Jurkat, Clone E6-1 (cell line): ENCODE measurements at regions not wholly inside any gene's neighbourhood (a gene's known extent, or its start where the extent isn't known, plus 50 kb on each side); places are given as distances from the start of the nearest gene placed in this dataset.
A peak's percentile ranks its signal among the peaks of the same experiment; 100 is the strongest.

Source experiments
- DNase-seq: peaks from one replicate; pipeline ENCODE4 v3.0.0-alpha.2; 2011; ENCODE audit warnings: low read depth, low spot score
- H3K4me3 ChIP-seq: 2 replicates; pipeline ENCODE4 v1.5.1; 2011; ENCODE audit warnings: mild to moderate bottlenecking, low read length, control low read depth, moderate library complexity

DNA sequence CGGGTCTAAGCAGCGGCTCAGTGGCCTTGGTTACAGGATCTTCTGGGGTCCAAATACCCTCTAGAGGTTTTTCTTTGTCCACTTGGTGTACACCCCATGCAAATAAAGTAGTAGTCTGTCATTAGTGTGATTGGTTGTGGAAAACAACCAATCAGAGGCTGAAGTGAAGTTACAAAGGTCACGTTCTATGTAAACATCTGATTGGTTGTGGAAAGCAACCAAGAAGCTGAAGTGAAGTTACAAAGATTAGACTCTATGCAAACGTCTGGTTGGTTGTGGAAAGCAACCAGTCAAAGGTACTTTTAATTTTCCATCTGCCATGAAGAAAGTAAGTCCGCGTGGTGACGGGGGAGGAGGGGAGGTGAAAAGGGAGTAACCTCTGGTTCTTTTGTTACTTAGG lies 790.9 kb downstream of the UQCRFS1 start:
- DNase-seq = no peak
- no peak overlapping the region for H3K4me3 ChIP-seq

DNA sequence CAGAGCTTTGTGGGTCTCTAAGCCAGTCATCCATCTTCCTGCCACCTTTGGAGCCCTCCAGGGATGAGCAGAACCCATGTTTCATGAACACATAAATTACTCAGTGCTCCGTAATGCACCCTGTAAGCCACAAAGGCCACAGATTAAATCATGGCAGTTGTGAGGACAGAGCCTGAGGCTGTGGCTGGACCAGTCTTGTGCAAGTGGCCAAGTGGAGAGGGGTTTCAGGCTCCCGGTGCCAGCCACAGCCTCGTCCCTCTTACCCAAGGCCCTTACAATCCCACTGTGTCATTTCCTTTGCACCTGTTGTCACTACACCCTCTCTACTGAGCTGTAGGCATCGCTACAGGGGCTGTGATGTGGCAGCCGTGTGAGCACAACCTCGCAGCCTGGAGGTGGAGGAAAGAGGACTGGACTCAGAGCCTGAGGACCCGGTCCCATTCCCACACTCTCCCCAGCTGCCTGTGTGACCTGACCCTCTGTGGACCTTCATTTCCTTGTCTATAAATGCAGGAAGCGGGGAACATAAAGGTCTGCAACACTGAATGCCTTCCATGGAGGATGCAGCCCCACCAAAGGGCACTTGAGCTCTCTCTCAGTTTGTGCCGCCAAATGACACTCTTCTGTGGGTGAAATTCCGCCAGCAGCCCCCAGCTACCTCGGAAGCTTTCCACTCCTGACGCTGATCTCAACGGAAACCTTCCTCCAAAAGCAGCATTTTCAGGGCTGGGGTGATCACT lies 792.0 kb downstream of the UQCRFS1 start:
- no peak overlapping the region for H3K4me3 ChIP-seq
- peak; percentile 24 for DNase-seq

DNA sequence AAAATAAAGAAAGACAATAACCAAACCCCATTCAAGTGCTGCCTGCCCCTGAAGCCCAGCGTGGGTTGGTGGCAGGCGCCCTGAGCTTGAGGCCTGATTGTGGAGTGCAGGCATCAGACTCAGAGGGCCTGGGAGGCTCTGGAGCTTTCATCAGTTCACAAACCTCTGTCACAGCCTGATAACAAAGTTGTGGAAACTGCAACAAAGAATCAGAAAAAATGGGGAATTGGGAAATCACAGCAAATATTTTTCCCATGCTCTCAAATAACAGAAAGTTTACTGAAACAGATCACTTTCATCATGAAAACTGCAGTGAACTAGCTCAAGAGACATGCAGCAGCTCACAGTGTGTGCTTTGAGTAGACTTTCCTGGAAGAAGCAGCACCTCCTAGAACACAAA lies 793.6 kb downstream of the UQCRFS1 start:
- no peak for DNase-seq
- H3K4me3 ChIP-seq = no peak overlapping the region

DNA sequence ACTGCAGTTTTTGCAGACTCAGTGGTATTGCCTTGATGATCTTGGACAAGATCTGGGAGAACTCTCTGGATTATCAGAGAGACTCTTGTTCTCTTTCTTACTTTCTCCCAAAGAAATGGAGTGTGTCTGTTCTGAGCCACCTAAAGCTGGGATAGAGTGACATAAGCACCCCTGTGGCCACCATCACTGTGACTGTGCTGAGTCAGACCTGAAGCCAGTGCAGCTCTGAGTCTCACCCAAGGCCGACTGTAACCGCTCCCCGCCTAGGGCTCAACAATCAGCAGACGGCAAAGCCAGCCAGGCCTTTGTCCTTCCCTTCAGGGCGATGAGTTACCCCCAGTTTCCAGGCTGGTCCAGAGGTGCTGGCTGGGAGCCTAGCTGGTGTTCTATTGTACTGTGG lies 795.6 kb downstream of the UQCRFS1 start:
- no peak overlapping the region for H3K4me3 ChIP-seq
- no peak for DNase-seq

- no peak overlapping the region for H3K4me3 ChIP-seq
- DNase-seq = no peak
Measured at GRCh38 chr19:28416245-28416644, 796.7 kb downstream of the UQCRFS1 start.

DNA sequence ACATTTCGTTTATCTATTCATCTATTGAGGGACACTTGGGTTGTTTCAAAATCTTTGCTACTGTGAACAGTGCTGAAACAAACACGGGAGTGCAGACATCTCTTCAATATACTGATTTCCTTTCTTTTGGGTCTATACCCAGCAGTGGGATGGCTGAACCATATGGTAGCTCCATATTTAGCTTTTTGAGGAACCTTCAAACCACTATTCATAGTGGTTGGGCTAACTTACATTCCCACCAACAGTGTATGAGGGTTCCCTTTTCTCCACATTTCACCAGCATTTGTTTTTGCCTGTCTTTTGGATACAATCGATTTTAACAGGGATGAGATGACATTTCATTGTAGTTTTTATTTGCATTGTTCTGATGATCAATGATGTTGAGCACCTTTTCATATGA lies 798.2 kb downstream of the UQCRFS1 start:
- no peak overlapping the region for H3K4me3 ChIP-seq
- no peak for DNase-seq

- no peak for DNase-seq
Measured at GRCh38 chr19:28409859-28410258, 803.1 kb downstream of the UQCRFS1 start.

DNA sequence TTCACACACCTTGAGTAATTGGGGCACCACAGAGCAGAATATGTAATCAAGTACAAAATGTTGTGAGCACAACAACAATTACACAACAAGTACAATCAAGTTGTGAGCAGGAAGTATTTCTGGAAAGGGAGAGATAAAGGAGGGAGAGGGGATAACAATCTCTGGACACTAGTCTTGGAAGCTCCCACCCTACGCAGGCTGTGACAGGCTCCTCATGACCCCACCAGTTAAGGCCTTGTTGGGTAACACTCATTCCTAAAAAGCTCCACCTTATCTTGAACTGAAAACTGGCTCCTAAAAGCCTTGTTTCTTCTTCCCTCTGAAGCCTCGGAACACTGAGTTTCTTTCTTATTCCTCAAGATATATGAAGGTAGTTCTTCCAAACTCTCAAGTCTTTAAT lies 806.0 kb downstream of the UQCRFS1 start:
- DNase-seq = no peak
- H3K4me3 ChIP-seq = no peak overlapping the region

More at GRCh38 chr19:28409859-28410258, 803.1 kb downstream of the UQCRFS1 start:
- H3K4me3 ChIP-seq = no peak overlapping the region

DNA sequence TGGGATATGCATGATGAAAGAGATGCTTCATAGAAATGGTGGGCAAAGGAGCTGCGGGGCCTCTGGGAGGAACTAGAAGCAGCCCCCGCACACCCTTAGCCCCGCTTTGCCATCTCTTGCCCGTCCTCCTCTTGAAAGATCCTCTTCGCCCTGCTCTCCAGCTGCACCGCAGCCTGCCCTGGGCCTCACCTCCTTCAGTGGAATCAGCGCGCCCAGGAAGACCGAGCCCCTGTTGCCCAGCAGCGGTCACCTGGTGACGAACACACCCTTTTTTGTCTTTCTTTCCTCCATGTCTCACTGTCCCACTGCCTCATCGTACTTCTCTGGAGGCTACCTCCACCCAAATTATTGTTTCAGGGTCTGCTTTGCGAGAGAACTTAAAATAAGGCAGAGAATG lies 807.6 kb downstream of the UQCRFS1 start:
- DNase-seq = no peak
- H3K4me3 ChIP-seq = no peak overlapping the region

- no peak overlapping the region for H3K4me3 ChIP-seq
- DNase-seq = no peak
Measured at GRCh38 chr19:28404472-28404871, 808.5 kb downstream of the UQCRFS1 start.

DNA sequence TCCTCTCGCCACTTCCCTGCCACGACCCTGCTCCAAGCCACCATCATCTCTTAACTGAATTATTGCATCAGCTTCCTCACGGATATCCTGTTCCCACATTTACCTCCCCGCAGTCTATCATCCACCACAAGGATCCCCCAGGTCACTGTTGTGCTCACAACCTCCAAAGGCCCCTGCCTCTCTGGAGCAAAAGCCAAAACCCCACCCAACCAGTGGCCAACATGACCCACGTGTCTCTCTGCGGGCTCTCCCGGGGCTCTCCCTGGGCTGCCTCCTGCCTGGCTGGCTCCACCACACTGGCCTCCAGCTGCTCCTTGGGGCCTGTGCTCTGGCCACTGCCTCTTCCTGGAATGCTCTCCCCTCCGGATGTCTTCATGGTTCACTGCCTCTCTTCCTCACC lies 809.3 kb downstream of the UQCRFS1 start:
- no peak overlapping the region for H3K4me3 ChIP-seq
- no peak for DNase-seq

- H3K4me3 ChIP-seq = no peak overlapping the region
- DNase-seq = no peak
Measured at GRCh38 chr19:28402701-28403290, 810.2 kb downstream of the UQCRFS1 start.

GRCh38 chr19:28401739-28402424 lies 811.1 kb downstream of the UQCRFS1 start:
- H3K4me3 ChIP-seq = no peak overlapping the region
- DNase-seq = no peak

GRCh38 chr19:28400953-28401671 lies 811.8 kb downstream of the UQCRFS1 start:
- no peak for DNase-seq
- H3K4me3 ChIP-seq = no peak overlapping the region

DNA sequence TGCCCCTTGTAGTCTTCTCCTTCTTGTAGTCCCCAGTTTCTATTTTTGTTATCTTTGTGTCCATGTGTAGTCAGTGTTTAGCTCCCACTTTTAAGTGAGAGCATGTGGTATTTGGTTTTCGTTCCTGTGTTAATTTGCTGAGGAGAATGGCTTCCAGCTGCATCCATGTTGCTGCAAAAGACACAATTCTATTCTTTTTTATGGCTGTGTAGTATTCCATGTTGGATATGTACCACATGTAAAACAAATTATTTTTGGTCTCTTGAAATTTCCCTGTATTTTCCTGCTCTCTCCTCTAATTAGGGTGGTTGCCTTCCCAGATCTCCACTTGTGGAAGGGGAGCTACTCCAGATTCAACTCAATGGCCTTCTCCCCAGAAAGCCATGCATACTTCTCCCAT lies 813.8 kb downstream of the UQCRFS1 start:
- no peak overlapping the region for H3K4me3 ChIP-seq
- no peak for DNase-seq

GRCh38 chr19:28397800-28398199 lies 815.2 kb downstream of the UQCRFS1 start:
- no peak overlapping the region for H3K4me3 ChIP-seq
- DNase-seq = no peak

DNA sequence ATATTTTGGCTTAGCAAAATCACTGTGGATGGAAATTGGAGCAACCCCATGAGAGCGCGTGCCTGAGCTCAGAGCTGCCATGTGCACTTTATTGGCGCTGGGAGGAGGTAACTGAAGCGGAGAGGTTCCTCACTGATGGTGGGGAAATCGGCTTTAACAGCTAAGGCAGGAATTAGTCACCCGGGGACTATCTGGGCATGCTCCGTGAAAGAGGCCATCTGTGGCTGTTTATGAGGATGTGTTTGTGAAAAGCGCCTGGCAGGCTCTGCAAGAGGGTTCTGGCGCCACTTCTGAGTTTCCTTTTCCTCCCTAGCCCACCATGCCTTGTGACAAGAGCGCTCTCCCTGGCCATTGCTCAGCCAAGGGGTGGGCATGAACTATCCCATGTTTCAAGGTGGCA lies 815.6 kb downstream of the UQCRFS1 start:
- no peak for DNase-seq
- no peak overlapping the region for H3K4me3 ChIP-seq

- H3K4me3 ChIP-seq = no peak overlapping the region
- no peak for DNase-seq
Measured at GRCh38 chr19:28396287-28396831, 816.6 kb downstream of the UQCRFS1 start.

DNA sequence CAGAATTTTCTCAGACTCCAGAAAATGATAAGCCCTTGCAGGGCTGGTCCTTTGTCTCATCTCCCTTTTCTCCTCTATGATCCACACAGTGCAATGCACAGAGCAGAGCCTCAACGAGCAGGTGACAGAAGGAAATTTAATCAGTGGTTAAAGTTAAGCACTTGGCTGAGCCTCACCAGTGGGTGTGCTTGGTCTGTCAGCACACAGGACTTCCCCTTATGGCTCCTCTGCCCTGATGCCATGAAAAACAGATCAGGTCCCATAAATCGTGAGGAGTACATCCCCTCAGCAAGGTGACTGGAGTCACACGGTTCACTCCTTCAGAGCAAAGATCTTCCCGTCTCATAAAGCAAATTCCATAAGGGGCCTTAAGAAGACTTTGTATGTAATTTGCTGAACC lies 818.2 kb downstream of the UQCRFS1 start:
- no peak overlapping the region for H3K4me3 ChIP-seq
- DNase-seq = no peak
